ENCODE measurements at regions not wholly inside any gene's neighbourhood (a gene's known extent, or its start where the extent isn't known, plus 50 kb on each side); places are given as distances from the start of the nearest gene placed in this dataset.

GRCh38 chr10:31617757-31618156, 298.7 kb downstream of the ZEB1 start:
- no peaks in the 10 kb centered on the region for H3K4me1 ChIP-seq (ENCODE audit: control insufficient read depth, insufficient read depth, low read length)
- TF ChIP-seq POLR2AphosphoS5 (IDR thresholded peaks at IDR 0.05; ENCODE audit: low read depth, low read length), result no peak
- no peak for DNase-seq (ENCODE audit: low read depth, low spot score)
- no peaks in the 10 kb centered on the region for H3K9me3 ChIP-seq (ENCODE audit: control insufficient read depth, insufficient read depth, low read depth, low read length)
- no peaks in the 10 kb centered on the region for H3K27me3 ChIP-seq (ENCODE audit: control insufficient read depth, insufficient read depth, low read length)
- H3K27ac ChIP-seq (ENCODE audit: low read length), result no peak overlapping the region
- BruUV-seq (replicated peaks), result no TSS peak
- ATAC-seq, result no peak
- intact Hi-C loops (cut with micrococcal nuclease; ENCODE audit: unreplicated experiment) (no loop called here), in situ Hi-C loops (cut with HindIII; ENCODE audit: low pct_unique_long_range_greater_than_20kb, low sequenced_read_pairs) (no loop called here)
- ChIA-PET CTCF (no interaction called here), POLR2A (no interaction called here)
- no peaks in the 10 kb centered on the region for H3K36me3 ChIP-seq (ENCODE audit: control insufficient read depth, insufficient read depth, low read length)
- no peak overlapping the region for H3K4me3 ChIP-seq (ENCODE audit: low read depth in 2 of 2, low read length in 2 of 2)

GRCh38 chr10:31617133-31617532, 298.1 kb downstream of the ZEB1 start:
- no peak overlapping the region for H3K4me3 ChIP-seq (ENCODE audit: low read depth in 2 of 2, low read length in 2 of 2)
- H3K27me3 ChIP-seq (ENCODE audit: control insufficient read depth, insufficient read depth, low read length), result no peaks in the 10 kb centered on the region
- in situ Hi-C loops (cut with HindIII; ENCODE audit: low pct_unique_long_range_greater_than_20kb, low sequenced_read_pairs), result no loop called here
- DNase-seq (ENCODE audit: low read depth, low spot score), result no peak
- no peaks in the 10 kb centered on the region for H3K9me3 ChIP-seq (ENCODE audit: control insufficient read depth, insufficient read depth, low read depth, low read length)
- intact Hi-C loops (cut with micrococcal nuclease; ENCODE audit: unreplicated experiment), result no loop called here
- TF ChIP-seq REST (IDR thresholded peaks at IDR 0.05; ENCODE audit: insufficient read depth in 1 of 2, low read depth in 2 of 2, low read length in 1 of 2), result no peak
- no peak for TF ChIP-seq CTCF (IDR thresholded peaks at IDR 0.05)
- TF ChIP-seq TCF7L2 (IDR thresholded peaks at IDR 0.05; ENCODE audit: low read depth, low read length), result no peak
- no peak for TF ChIP-seq SIN3A (IDR thresholded peaks at IDR 0.05; ENCODE audit: borderline replicate concordance, insufficient read depth, low read depth, low read length)
- TF ChIP-seq POLR2AphosphoS5 (IDR thresholded peaks at IDR 0.05; ENCODE audit: low read depth, low read length), result no peak
- no peak overlapping the region for H3K27ac ChIP-seq (ENCODE audit: low read length)
- no peaks in the 10 kb centered on the region for H3K36me3 ChIP-seq (ENCODE audit: control insufficient read depth, insufficient read depth, low read length)
- ChIA-PET CTCF (no interaction called here), POLR2A (no interaction called here)
- H3K4me1 ChIP-seq (ENCODE audit: control insufficient read depth, insufficient read depth, low read length), result no peaks in the 10 kb centered on the region
- ATAC-seq, result no peak
- no TSS peak for BruUV-seq (replicated peaks)

- TF ChIP-seq POLR2AphosphoS5 (IDR thresholded peaks at IDR 0.05; ENCODE audit: low read depth, low read length) (no peak), REST (IDR thresholded peaks at IDR 0.05; ENCODE audit: insufficient read depth in 1 of 2, low read depth in 2 of 2, low read length in 1 of 2) (no peak), TCF7L2 (IDR thresholded peaks at IDR 0.05; ENCODE audit: low read depth, low read length) (no peak), SIN3A (IDR thresholded peaks at IDR 0.05; ENCODE audit: borderline replicate concordance, insufficient read depth, low read depth, low read length) (no peak), CTCF (IDR thresholded peaks at IDR 0.05) (no peak)
- ChIA-PET CTCF (no interaction called here), POLR2A (no interaction called here)
- Histone ChIP-seq H3K27me3 (ENCODE audit: control insufficient read depth, insufficient read depth, low read length) (no peaks in the 10 kb centered on the region), H3K4me1 (ENCODE audit: control insufficient read depth, insufficient read depth, low read length) (no peaks in the 10 kb centered on the region), H3K9me3 (ENCODE audit: control insufficient read depth, insufficient read depth, low read depth, low read length) (no peaks in the 10 kb centered on the region), H3K4me3 (ENCODE audit: low read depth in 2 of 2, low read length in 2 of 2) (no peak overlapping the region), H3K27ac (ENCODE audit: low read length) (no peak overlapping the region), H3K36me3 (ENCODE audit: control insufficient read depth, insufficient read depth, low read length) (no peaks in the 10 kb centered on the region)
- no peak for ATAC-seq
- BruUV-seq (replicated peaks), result no TSS peak
- DNase-seq (ENCODE audit: low read depth, low spot score), result no peak
- in situ Hi-C loops (cut with HindIII; ENCODE audit: low pct_unique_long_range_greater_than_20kb, low sequenced_read_pairs) (no loop called here), intact Hi-C loops (cut with micrococcal nuclease; ENCODE audit: unreplicated experiment) (no loop called here)
These were observed 296.1 kb downstream of the ZEB1 start for GRCh38 chr10:31615129-31615528.
